ENCODE measurements at regions not wholly inside any gene's neighbourhood (a gene's known extent, or its start where the extent isn't known, plus 50 kb on each side); places are given as distances from the start of the nearest gene placed in this dataset.

DNA sequence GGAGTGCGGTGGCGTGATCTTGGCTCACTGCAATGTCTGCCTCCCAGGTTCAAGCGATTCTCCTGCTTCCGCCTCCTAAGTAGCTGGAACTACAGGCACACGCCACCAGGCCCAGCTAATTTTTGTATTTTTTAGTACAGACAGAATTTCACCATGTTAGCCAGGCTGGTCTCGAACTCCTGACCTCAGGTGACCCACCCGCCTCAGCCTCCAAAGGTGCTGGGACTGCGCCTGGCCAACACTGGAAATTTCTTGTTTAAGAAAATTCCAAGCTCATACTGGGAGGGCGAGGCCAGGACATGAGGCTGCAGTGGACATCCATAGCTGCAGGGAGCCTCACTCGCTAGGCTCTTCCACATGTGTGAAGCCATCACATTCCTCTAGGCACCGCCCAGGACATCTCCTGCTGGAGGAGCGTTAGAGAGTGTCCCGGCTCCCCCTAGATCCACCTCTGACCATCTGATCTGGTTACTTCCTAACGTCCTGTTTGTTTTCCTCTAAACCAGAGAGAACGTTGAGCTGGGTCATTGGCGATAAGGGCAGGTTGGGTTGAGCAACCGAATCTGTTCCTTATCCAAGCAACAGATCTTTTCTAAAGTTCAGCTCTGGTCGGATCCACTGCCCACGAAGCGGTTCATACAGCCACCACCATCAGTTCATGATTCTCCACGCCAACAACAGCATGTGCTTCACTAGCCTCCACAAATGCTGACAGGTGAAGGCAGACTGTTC is 108.2 kb upstream of the MED13L start:
- H3K27ac ChIP-seq (ENCODE audit: low read depth in 1 of 2, low read length in 2 of 2): peak overlapping the region; percentile 15 to 51

More for the DNA sequence above, 108.2 kb upstream of the MED13L start:
- Histone ChIP-seq H3K4me3 (ENCODE audit: low read depth in 1 of 3, low read length in 3 of 3) (no peak overlapping the region), H3K9me3 (ENCODE audit: control insufficient read depth in 4 of 4, low read length in 3 of 4) (no peaks in the 10 kb centered on the region), H3K4me1 (ENCODE audit: control insufficient read depth in 4 of 4, insufficient read depth in 4 of 4, low read length in 3 of 4) (peaks cover 6 to 15% (median 10%) of the 10 kb centered on the region in 4 donors), H3K36me3 (ENCODE audit: control insufficient read depth in 4 of 4, insufficient read depth in 3 of 4, low read depth in 1 of 4, low read length in 3 of 4) (no peaks in the 10 kb centered on the region), H3K27me3 (ENCODE audit: control insufficient read depth in 4 of 4, insufficient read depth in 4 of 4, low read length in 3 of 4) (no peaks in the 10 kb centered on the region), H3K9ac (ENCODE audit: low read depth in 1 of 2, low read length in 2 of 2) (no peak overlapping the region)
- peak; percentile 65 to 75 for TF ChIP-seq RAD21 (IDR thresholded peaks at IDR 0.05)
- peak; percentile 42 for TF ChIP-seq FOXA1 (IDR thresholded peaks at IDR 0.05)
- peak; percentile 69 for TF ChIP-seq YY1 (IDR thresholded peaks at IDR 0.05)
- TF ChIP-seq, protein P1, sequence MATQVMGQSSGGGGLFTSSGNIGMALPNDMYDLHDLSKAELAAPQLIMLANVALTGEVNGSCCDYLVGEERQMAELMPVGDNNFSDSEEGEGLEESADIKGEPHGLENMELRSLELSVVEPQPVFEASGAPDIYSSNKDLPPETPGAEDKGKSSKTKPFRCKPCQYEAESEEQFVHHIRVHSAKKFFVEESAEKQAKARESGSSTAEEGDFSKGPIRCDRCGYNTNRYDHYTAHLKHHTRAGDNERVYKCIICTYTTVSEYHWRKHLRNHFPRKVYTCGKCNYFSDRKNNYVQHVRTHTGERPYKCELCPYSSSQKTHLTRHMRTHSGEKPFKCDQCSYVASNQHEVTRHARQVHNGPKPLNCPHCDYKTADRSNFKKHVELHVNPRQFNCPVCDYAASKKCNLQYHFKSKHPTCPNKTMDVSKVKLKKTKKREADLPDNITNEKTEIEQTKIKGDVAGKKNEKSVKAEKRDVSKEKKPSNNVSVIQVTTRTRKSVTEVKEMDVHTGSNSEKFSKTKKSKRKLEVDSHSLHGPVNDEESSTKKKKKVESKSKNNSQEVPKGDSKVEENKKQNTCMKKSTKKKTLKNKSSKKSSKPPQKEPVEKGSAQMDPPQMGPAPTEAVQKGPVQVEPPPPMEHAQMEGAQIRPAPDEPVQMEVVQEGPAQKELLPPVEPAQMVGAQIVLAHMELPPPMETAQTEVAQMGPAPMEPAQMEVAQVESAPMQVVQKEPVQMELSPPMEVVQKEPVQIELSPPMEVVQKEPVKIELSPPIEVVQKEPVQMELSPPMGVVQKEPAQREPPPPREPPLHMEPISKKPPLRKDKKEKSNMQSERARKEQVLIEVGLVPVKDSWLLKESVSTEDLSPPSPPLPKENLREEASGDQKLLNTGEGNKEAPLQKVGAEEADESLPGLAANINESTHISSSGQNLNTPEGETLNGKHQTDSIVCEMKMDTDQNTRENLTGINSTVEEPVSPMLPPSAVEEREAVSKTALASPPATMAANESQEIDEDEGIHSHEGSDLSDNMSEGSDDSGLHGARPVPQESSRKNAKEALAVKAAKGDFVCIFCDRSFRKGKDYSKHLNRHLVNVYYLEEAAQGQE (IDR thresholded peaks at IDR 0.05): peak; percentile 26
- no peak for TF ChIP-seq NR2F2 (IDR thresholded peaks at IDR 0.05)
- TF ChIP-seq, protein P2, sequence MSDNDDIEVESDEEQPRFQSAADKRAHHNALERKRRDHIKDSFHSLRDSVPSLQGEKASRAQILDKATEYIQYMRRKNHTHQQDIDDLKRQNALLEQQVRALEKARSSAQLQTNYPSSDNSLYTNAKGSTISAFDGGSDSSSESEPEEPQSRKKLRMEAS (IDR thresholded peaks at IDR 0.05): peak; percentile 100
- TF ChIP-seq, protein P3, sequence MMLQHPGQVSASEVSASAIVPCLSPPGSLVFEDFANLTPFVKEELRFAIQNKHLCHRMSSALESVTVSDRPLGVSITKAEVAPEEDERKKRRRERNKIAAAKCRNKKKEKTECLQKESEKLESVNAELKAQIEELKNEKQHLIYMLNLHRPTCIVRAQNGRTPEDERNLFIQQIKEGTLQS (IDR thresholded peaks at IDR 0.05): no peak
- peak; percentile 37 to 69 for TF ChIP-seq JUND (IDR thresholded peaks at IDR 0.05)
- peak; percentile 90 for TF ChIP-seq SP1 (IDR thresholded peaks at IDR 0.05)
- TF ChIP-seq HNF4G (IDR thresholded peaks at IDR 0.05): peak; percentile 53
- TF ChIP-seq HNF4A (conservative IDR thresholded peaks at IDR 0.05): peak; percentile 83 to 93
- TF ChIP-seq FOXA2 (IDR thresholded peaks at IDR 0.05): peak; percentile 55
- TF ChIP-seq TAF1 (conservative IDR thresholded peaks at IDR 0.05): peak; percentile 20
- TF ChIP-seq, protein P4, sequence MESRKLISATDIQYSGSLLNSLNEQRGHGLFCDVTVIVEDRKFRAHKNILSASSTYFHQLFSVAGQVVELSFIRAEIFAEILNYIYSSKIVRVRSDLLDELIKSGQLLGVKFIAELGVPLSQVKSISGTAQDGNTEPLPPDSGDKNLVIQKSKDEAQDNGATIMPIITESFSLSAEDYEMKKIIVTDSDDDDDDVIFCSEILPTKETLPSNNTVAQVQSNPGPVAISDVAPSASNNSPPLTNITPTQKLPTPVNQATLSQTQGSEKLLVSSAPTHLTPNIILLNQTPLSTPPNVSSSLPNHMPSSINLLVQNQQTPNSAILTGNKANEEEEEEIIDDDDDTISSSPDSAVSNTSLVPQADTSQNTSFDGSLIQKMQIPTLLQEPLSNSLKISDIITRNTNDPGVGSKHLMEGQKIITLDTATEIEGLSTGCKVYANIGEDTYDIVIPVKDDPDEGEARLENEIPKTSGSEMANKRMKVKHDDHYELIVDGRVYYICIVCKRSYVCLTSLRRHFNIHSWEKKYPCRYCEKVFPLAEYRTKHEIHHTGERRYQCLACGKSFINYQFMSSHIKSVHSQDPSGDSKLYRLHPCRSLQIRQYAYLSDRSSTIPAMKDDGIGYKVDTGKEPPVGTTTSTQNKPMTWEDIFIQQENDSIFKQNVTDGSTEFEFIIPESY (IDR thresholded peaks at IDR 0.05): peak; percentile 73
- peak; percentile 75 to 98 for TF ChIP-seq EGR1 (IDR thresholded peaks at IDR 0.05; ENCODE audit: low read depth in 2 of 2)
- TF ChIP-seq, protein P5, sequence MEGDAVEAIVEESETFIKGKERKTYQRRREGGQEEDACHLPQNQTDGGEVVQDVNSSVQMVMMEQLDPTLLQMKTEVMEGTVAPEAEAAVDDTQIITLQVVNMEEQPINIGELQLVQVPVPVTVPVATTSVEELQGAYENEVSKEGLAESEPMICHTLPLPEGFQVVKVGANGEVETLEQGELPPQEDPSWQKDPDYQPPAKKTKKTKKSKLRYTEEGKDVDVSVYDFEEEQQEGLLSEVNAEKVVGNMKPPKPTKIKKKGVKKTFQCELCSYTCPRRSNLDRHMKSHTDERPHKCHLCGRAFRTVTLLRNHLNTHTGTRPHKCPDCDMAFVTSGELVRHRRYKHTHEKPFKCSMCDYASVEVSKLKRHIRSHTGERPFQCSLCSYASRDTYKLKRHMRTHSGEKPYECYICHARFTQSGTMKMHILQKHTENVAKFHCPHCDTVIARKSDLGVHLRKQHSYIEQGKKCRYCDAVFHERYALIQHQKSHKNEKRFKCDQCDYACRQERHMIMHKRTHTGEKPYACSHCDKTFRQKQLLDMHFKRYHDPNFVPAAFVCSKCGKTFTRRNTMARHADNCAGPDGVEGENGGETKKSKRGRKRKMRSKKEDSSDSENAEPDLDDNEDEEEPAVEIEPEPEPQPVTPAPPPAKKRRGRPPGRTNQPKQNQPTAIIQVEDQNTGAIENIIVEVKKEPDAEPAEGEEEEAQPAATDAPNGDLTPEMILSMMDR (IDR thresholded peaks at IDR 0.05; ENCODE audit: low read depth, low read length, missing input control): no peak
- peak in 1 of 2 donors; percentile 40 for TF ChIP-seq GABPA (IDR thresholded peaks at IDR 0.05 in 1 of 2, conservative IDR thresholded peaks at IDR 0.05 in 1 of 2)
- TF ChIP-seq RXRA (IDR thresholded peaks at IDR 0.05): peak; percentile 89 to 92
- DNase-seq (ENCODE audit: low spot score): peak; percentile 42
- 48% methylated on average over 21 of the region's 21 CpGs for WGBS
